ENCODE measurements at regions not wholly inside any gene's neighbourhood (a gene's known extent, or its start where the extent isn't known, plus 50 kb on each side); places are given as distances from the start of the nearest gene placed in this dataset.

DNA sequence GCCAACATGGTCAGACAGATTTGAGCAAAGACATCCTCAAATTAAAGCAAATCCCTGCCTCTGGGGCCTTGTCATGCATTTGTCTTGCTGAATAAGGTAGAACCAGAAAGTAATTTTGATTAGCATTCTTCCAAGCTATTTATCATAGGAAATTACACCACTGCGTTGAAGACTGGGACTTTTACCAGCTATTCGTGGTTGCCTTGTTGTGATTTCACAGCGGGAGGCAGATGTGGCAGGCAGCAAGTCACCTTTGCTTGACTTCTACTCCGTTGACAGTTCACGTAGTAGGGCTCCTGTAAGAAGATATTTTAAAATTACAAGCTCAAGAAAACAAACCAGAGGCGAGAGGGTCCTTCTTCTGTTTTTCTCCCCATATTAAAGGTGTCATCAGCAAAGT lies 80.6 kb downstream of the EN1 start:
- TF ChIP-seq, protein P1, sequence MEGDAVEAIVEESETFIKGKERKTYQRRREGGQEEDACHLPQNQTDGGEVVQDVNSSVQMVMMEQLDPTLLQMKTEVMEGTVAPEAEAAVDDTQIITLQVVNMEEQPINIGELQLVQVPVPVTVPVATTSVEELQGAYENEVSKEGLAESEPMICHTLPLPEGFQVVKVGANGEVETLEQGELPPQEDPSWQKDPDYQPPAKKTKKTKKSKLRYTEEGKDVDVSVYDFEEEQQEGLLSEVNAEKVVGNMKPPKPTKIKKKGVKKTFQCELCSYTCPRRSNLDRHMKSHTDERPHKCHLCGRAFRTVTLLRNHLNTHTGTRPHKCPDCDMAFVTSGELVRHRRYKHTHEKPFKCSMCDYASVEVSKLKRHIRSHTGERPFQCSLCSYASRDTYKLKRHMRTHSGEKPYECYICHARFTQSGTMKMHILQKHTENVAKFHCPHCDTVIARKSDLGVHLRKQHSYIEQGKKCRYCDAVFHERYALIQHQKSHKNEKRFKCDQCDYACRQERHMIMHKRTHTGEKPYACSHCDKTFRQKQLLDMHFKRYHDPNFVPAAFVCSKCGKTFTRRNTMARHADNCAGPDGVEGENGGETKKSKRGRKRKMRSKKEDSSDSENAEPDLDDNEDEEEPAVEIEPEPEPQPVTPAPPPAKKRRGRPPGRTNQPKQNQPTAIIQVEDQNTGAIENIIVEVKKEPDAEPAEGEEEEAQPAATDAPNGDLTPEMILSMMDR (IDR thresholded peaks at IDR 0.05), result no peak
- TF ChIP-seq POLR2A (IDR thresholded peaks at IDR 0.05), result no peak

All from adrenal gland (tissue), 5 donors.